Testis (tissue), 2 donors: ENCODE measurements at regions not wholly inside any gene's neighbourhood (a gene's known extent, or its start where the extent isn't known, plus 50 kb on each side); places are given as distances from the start of the nearest gene placed in this dataset.

Experiments
- POLR2A ChIP-seq: fragments of 450-650 bp; IDR thresholded peaks from one replicate; pipeline ENCODE4 v1.6.1; 2017; ENCODE audit warnings: antibody characterized with exemption, mild to moderate bottlenecking, moderate library complexity
- TF ChIP-seq, protein P1 (sequence below), 3 experiments: fragments of 450-650 bp in 2 of 3; fragments of 200-600 bp in 1 of 3; sonication (generic) in 1 of 3; IDR thresholded peaks; one replicate each; pipeline ENCODE4 v1.5.1; 2016 to 2019; ENCODE audit warnings: antibody characterized with exemption in 3 of 3, mild to moderate bottlenecking in 2 of 3, moderate library complexity in 1 of 3

DNA sequence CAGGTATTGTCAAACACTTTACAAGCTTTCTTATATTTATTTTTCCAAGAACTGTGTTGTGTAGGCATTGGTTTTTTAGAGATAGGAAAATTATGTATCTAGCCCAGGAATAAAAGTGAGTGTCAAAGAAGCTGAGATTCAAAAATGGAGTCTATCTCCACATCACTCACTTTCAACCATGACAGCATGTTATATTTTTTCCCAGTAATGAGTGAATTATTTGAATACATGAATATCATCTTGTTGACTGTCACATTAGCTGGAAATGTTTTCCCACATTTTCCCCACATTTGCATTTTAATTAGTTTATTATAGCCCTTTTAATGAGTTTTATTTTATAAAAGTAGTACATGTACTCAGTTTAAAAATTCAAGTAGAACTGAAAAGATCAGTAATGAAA, 693.7 kb downstream of the PCDH18 start:
- TF ChIP-seq, protein P1, sequence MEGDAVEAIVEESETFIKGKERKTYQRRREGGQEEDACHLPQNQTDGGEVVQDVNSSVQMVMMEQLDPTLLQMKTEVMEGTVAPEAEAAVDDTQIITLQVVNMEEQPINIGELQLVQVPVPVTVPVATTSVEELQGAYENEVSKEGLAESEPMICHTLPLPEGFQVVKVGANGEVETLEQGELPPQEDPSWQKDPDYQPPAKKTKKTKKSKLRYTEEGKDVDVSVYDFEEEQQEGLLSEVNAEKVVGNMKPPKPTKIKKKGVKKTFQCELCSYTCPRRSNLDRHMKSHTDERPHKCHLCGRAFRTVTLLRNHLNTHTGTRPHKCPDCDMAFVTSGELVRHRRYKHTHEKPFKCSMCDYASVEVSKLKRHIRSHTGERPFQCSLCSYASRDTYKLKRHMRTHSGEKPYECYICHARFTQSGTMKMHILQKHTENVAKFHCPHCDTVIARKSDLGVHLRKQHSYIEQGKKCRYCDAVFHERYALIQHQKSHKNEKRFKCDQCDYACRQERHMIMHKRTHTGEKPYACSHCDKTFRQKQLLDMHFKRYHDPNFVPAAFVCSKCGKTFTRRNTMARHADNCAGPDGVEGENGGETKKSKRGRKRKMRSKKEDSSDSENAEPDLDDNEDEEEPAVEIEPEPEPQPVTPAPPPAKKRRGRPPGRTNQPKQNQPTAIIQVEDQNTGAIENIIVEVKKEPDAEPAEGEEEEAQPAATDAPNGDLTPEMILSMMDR (IDR thresholded peaks at IDR 0.05), result no peak
- no peak for TF ChIP-seq POLR2A
